ENCODE measurements at regions not wholly inside any gene's neighbourhood (a gene's known extent, or its start where the extent isn't known, plus 50 kb on each side); places are given as distances from the start of the nearest gene placed in this dataset.

GRCh38 chr16:86962259-86962658 is 354.9 kb downstream of the C16orf95 start:
- TF ChIP-seq EZH2 (IDR thresholded peaks at IDR 0.05; ENCODE audit: insufficient read depth, poor library complexity, severe bottlenecking), result no peak
- TF ChIP-seq EZH2phosphoT487 (IDR thresholded peaks at IDR 0.05; ENCODE audit: insufficient read depth, low read depth), result no peak

Measured in GM23248 (cell line).